Transverse colon (tissue), 4 donors: ENCODE measurements at regions not wholly inside any gene's neighbourhood (a gene's known extent, or its start where the extent isn't known, plus 50 kb on each side); places are given as distances from the start of the nearest gene placed in this dataset.

Experiments
- POLR2AphosphoS5 ChIP-seq, 3 donors: sonication (generic); formaldehyde crosslinking; IDR thresholded peaks; one replicate each; pipeline ENCODE4 v1.6.1; 2016; ENCODE audit warnings: antibody characterized with exemption in 3 of 3
- TF ChIP-seq, protein P1 (sequence below), 5 experiments: fragments of 200-600 bp in 3 of 5; fragments of 450-650 bp in 2 of 5; sonication (generic) in 3 of 5; IDR thresholded peaks; 1 replicate in 2 of 5; 2 replicates in 3 of 5; pipeline ENCODE4 v1.5.1; 2016 to 2017; ENCODE audit warnings: antibody characterized with exemption in 5 of 5, inconsistent platforms in 3 of 5, mild to moderate bottlenecking in 2 of 5, moderate library complexity in 1 of 5

DNA sequence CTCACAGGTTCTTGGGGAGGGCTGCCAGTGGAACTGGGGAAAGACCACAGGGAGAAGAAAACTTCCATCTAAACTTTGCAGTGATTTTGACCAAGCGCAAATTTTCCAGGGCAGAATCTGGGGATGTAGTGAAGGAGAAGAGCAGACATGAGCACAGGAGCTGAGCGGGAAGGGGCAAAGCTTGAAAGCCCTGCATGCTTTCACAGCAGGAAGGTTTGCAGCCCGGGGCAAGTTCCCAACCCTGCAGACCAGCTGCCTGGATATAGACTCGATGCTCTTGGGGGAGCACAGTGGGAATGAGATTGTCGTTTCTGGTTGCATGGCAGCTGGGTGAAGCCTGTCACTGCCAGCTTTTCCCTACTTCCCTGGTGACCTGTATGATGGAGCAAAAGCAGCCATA lies 276.8 kb upstream of the RORB start:
- TF ChIP-seq, protein P1, sequence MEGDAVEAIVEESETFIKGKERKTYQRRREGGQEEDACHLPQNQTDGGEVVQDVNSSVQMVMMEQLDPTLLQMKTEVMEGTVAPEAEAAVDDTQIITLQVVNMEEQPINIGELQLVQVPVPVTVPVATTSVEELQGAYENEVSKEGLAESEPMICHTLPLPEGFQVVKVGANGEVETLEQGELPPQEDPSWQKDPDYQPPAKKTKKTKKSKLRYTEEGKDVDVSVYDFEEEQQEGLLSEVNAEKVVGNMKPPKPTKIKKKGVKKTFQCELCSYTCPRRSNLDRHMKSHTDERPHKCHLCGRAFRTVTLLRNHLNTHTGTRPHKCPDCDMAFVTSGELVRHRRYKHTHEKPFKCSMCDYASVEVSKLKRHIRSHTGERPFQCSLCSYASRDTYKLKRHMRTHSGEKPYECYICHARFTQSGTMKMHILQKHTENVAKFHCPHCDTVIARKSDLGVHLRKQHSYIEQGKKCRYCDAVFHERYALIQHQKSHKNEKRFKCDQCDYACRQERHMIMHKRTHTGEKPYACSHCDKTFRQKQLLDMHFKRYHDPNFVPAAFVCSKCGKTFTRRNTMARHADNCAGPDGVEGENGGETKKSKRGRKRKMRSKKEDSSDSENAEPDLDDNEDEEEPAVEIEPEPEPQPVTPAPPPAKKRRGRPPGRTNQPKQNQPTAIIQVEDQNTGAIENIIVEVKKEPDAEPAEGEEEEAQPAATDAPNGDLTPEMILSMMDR (IDR thresholded peaks at IDR 0.05) = no peak
- no peak for TF ChIP-seq POLR2AphosphoS5 (IDR thresholded peaks at IDR 0.05)
